ENCODE measurements at regions not wholly inside any gene's neighbourhood (a gene's known extent, or its start where the extent isn't known, plus 50 kb on each side); places are given as distances from the start of the nearest gene placed in this dataset.

DNA sequence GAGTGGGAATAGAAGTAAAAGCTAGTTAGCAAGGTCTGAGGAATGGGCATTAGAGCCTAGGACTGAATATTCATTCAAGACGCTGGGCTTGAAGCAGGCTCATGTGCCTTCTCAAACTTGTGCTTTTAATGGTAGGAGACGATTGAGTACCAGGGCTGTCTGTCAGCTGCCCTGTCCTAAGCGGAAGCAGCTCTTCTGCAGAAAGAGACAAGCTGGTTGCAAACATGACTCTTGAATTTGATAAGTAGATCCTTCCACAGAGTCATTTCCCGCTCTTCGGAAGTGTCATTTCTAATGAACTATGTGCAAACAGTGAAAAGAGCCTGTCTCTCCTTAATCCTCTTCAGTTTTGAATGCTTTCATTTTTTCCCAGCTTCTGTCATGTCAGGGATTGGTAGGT is 176.4 kb downstream of the TFAP2B start:
- TF ChIP-seq POLR2A (IDR thresholded peaks at IDR 0.05; ENCODE audit: low read length) (no peak), GATA1 (IDR thresholded peaks at IDR 0.05; ENCODE audit: low read depth, low read length) (no peak)

Data from erythroblast (primary cell).